ENCODE measurements at regions not wholly inside any gene's neighbourhood (a gene's known extent, or its start where the extent isn't known, plus 50 kb on each side); places are given as distances from the start of the nearest gene placed in this dataset.

DNA sequence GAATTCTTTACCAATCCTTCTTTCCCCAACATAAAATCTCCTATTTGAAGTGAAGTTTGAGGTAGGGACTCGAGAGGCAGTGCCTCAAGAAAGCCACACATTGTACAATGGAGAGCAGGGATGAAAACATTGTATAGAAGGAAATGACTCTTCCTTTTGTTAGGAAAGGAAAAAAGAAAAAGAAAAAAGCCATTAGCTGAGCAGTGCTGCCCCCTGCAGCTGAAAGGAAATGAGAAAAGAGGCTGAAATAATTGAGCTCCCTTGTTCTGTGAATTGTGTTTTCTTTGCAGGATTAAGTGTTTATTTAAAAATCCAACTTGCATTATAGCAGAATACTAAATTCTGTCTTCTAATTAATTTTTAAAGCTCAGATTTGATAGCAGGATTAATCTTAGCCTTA lies 162.9 kb upstream of the SASH1 start:
- H3K27me3 ChIP-seq (ENCODE audit: low read length), result no peaks in the 10 kb centered on the region
- no peaks in the 10 kb centered on the region for H3K4me1 ChIP-seq (ENCODE audit: low read length)
- H4K20me1 ChIP-seq (ENCODE audit: insufficient read depth, low read depth, low read length), result no peaks in the 10 kb centered on the region
- peak; percentile 66 for DNase-seq
- H3K36me3 ChIP-seq (ENCODE audit: insufficient read depth, low read length), result no peaks in the 10 kb centered on the region
- H3K79me2 ChIP-seq (ENCODE audit: low read length), result no peaks in the 10 kb centered on the region
- H3K4me3 ChIP-seq (ENCODE audit: low read length), result no peak overlapping the region
- no peak overlapping the region for H3K4me2 ChIP-seq (ENCODE audit: low read depth, low read length, poor library complexity, severe bottlenecking)
- H3K9ac ChIP-seq (ENCODE audit: low read length), result no peak overlapping the region
- H3K9me2 ChIP-seq (replicated peaks; ENCODE audit: insufficient read depth, low read length), result no peaks in the 10 kb centered on the region
- H3K9me3 ChIP-seq (ENCODE audit: low read length), result no peaks in the 10 kb centered on the region
- no peak overlapping the region for H2AFZ ChIP-seq (ENCODE audit: low read length)
- no peak overlapping the region for H3K27ac ChIP-seq (ENCODE audit: low read length)

DNA sequence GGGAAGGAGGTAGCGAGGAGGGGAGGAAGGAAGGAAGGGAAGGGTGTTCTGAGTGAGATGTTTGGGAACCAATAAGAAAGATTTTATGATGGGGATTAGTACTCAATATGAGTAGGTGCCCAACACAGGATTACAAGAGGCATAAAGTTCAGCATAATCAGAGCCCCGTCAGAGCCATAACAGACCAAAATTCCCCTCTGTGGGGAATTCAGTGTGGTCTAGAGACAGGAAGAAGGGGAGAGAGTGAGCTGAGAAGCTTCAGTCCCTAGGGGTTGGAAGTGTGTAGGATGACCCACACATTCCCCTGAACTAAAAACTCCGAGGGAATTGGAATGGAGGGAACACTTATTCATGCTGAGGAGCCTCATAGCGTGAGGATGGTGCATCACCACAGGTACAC lies 160.3 kb upstream of the SASH1 start:
- H3K4me3 ChIP-seq (ENCODE audit: low read length), result no peak overlapping the region
- H4K20me1 ChIP-seq (ENCODE audit: insufficient read depth, low read depth, low read length), result no peaks in the 10 kb centered on the region
- H3K9me3 ChIP-seq (ENCODE audit: low read length), result no peaks in the 10 kb centered on the region
- no peaks in the 10 kb centered on the region for H3K79me2 ChIP-seq (ENCODE audit: low read length)
- H3K9ac ChIP-seq (ENCODE audit: low read length), result no peak overlapping the region
- H3K36me3 ChIP-seq (ENCODE audit: insufficient read depth, low read length), result no peaks in the 10 kb centered on the region
- no peak overlapping the region for H3K4me2 ChIP-seq (ENCODE audit: low read depth, low read length, poor library complexity, severe bottlenecking)
- H3K27ac ChIP-seq (ENCODE audit: low read length), result no peak overlapping the region
- H2AFZ ChIP-seq (ENCODE audit: low read length), result no peak overlapping the region
- H3K27me3 ChIP-seq (ENCODE audit: low read length), result no peaks in the 10 kb centered on the region
- H3K9me2 ChIP-seq (replicated peaks; ENCODE audit: insufficient read depth, low read length), result no peaks in the 10 kb centered on the region
- no peak for DNase-seq
- H3K4me1 ChIP-seq (ENCODE audit: low read length), result no peaks in the 10 kb centered on the region

DNA sequence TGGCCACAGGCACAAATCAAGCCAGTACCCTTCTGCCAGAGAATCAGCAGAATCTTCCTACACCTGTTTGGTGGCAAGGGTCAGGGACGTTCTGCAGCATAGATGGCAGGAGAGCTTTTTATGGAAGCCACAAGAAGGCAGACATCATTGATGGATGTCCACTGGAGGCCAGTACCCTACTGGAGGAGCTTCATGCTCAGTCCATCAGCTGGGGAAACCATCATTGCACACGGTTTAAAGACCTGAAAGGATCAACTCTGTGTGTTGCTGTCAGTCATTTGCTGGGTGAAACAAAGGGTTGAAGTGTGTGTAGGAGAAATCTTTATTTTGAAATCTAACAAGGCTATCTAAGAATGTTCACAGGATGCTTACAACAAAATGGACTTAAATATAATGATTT lies 158.9 kb upstream of the SASH1 start:
- no peaks in the 10 kb centered on the region for H3K9me3 ChIP-seq (ENCODE audit: low read length)
- no peaks in the 10 kb centered on the region for H3K79me2 ChIP-seq (ENCODE audit: low read length)
- no peaks in the 10 kb centered on the region for H3K27me3 ChIP-seq (ENCODE audit: low read length)
- DNase-seq, result no peak
- H3K36me3 ChIP-seq (ENCODE audit: insufficient read depth, low read length), result no peaks in the 10 kb centered on the region
- no peak overlapping the region for H3K9ac ChIP-seq (ENCODE audit: low read length)
- no peaks in the 10 kb centered on the region for H4K20me1 ChIP-seq (ENCODE audit: insufficient read depth, low read depth, low read length)
- no peak overlapping the region for H3K4me3 ChIP-seq (ENCODE audit: low read length)
- H2AFZ ChIP-seq (ENCODE audit: low read length), result no peak overlapping the region
- no peaks in the 10 kb centered on the region for H3K9me2 ChIP-seq (replicated peaks; ENCODE audit: insufficient read depth, low read length)
- no peaks in the 10 kb centered on the region for H3K4me1 ChIP-seq (ENCODE audit: low read length)
- H3K4me2 ChIP-seq (ENCODE audit: low read depth, low read length, poor library complexity, severe bottlenecking), result no peak overlapping the region
- H3K27ac ChIP-seq (ENCODE audit: low read length), result no peak overlapping the region

DNA sequence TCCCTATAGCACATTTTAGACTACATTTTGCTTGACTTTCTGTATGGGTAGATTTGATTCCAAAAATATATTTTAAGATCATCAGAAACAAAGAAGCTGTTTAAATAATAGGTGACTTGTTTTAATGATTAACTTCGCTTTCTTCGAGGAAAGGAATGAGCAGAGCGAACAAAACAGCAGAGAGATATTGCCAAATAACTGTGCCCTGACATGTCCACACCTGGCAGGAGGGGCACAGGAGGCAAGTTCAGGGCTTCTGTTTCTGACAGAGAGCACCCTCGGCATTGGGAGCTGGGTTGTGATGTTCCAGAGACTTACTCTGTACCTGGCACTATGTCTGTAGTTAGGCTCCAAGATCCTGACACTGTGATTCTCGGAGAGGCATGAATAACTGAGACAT lies 155.7 kb upstream of the SASH1 start:
- H4K20me1 ChIP-seq (ENCODE audit: insufficient read depth, low read depth, low read length), result no peaks in the 10 kb centered on the region
- no peaks in the 10 kb centered on the region for H3K27me3 ChIP-seq (ENCODE audit: low read length)
- H3K9me2 ChIP-seq (replicated peaks; ENCODE audit: insufficient read depth, low read length), result no peaks in the 10 kb centered on the region
- H3K4me1 ChIP-seq (ENCODE audit: low read length), result no peaks in the 10 kb centered on the region
- H3K79me2 ChIP-seq (ENCODE audit: low read length), result no peaks in the 10 kb centered on the region
- no peak overlapping the region for H3K4me2 ChIP-seq (ENCODE audit: low read depth, low read length, poor library complexity, severe bottlenecking)
- H3K4me3 ChIP-seq (ENCODE audit: low read length), result no peak overlapping the region
- H3K36me3 ChIP-seq (ENCODE audit: insufficient read depth, low read length), result no peaks in the 10 kb centered on the region
- H3K9me3 ChIP-seq (ENCODE audit: low read length), result no peaks in the 10 kb centered on the region
- H3K27ac ChIP-seq (ENCODE audit: low read length), result no peak overlapping the region
- H3K9ac ChIP-seq (ENCODE audit: low read length), result no peak overlapping the region
- DNase-seq, result no peak
- no peak overlapping the region for H2AFZ ChIP-seq (ENCODE audit: low read length)

DNA sequence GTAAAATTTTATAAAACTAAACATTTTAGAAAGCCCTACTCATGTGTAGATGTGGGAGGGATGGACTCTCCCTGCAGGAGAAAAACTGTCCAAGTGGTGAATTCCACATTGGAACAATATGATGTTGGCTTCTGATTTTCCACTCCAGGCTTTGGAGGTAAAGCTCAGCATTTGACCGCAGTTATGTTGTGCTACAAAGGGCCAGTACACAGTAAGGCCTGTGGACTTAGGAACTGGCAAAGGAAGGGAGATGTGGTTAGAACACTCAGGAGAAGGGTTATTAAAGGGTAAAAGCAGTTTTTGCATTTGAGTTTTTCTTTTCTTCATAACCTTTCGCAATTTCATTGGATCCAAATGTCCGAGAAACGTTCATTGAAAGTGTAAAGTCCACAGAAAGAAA lies 150.3 kb upstream of the SASH1 start:
- no peak overlapping the region for H3K9ac ChIP-seq (ENCODE audit: low read length)
- H4K20me1 ChIP-seq (ENCODE audit: insufficient read depth, low read depth, low read length), result 0 out of 2 replicates have a peak, but pooled peaks cover 4% of the 10 kb centered on the region
- no peak overlapping the region for H2AFZ ChIP-seq (ENCODE audit: low read length)
- H3K4me2 ChIP-seq (ENCODE audit: low read depth, low read length, poor library complexity, severe bottlenecking), result no peak overlapping the region
- no peaks in the 10 kb centered on the region for H3K9me2 ChIP-seq (replicated peaks; ENCODE audit: insufficient read depth, low read length)
- H3K79me2 ChIP-seq (ENCODE audit: low read length), result no peaks in the 10 kb centered on the region
- no peak overlapping the region for H3K4me3 ChIP-seq (ENCODE audit: low read length)
- H3K9me3 ChIP-seq (ENCODE audit: low read length), result no peaks in the 10 kb centered on the region
- H3K4me1 ChIP-seq (ENCODE audit: low read length), result no peaks in the 10 kb centered on the region
- H3K36me3 ChIP-seq (ENCODE audit: insufficient read depth, low read length), result no peaks in the 10 kb centered on the region
- DNase-seq, result no peak
- no peak overlapping the region for H3K27ac ChIP-seq (ENCODE audit: low read length)
- no peaks in the 10 kb centered on the region for H3K27me3 ChIP-seq (ENCODE audit: low read length)

DNA sequence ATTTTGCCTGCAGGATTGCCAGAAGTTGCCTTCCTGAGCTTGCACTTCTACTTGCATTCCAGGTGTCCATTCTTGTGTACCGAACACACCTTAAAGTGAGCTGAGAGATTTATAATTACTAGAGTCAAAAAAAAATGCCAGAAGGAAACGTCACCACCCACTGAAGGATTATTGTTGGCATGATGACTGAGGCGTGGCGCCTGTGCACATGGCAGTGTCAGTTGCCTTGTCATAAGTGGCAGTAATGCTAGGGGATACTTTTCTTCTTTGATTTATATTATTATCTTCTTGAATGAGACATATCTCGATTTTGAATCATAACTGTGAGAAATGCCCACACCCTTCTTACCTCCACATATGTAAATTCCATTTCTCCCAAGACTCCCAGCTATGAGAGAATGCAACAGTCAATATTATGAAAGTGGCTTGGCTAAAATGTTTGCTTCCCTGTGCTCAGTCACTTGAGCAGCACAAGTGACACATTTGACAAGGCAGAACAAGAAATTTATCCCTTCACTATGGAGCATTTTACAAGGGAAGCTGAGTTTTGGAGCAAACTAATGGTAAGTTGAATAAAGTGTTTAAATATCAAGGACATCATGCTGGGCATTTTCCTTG lies 149.5 kb upstream of the SASH1 start:
- Histone ChIP-seq H3K79me2 (ENCODE audit: low read length) (no peaks in the 10 kb centered on the region), H3K4me2 (ENCODE audit: low read depth, low read length, poor library complexity, severe bottlenecking) (no peak overlapping the region), H3K27ac (ENCODE audit: low read length) (no peak overlapping the region), H3K36me3 (ENCODE audit: insufficient read depth, low read length) (no peaks in the 10 kb centered on the region), H3K4me3 (ENCODE audit: low read length) (no peak overlapping the region), H2AFZ (ENCODE audit: low read length) (no peak overlapping the region), H3K9ac (ENCODE audit: low read length) (no peak overlapping the region), H4K20me1 (ENCODE audit: insufficient read depth, low read depth, low read length) (0 out of 2 replicates have a peak, but pooled peaks cover 4% of the 10 kb centered on the region), H3K9me3 (ENCODE audit: low read length) (no peaks in the 10 kb centered on the region), H3K9me2 (replicated peaks; ENCODE audit: insufficient read depth, low read length) (no peaks in the 10 kb centered on the region), H3K4me1 (ENCODE audit: low read length) (no peaks in the 10 kb centered on the region), H3K27me3 (ENCODE audit: low read length) (no peaks in the 10 kb centered on the region)
- no peak for DNase-seq

DNA sequence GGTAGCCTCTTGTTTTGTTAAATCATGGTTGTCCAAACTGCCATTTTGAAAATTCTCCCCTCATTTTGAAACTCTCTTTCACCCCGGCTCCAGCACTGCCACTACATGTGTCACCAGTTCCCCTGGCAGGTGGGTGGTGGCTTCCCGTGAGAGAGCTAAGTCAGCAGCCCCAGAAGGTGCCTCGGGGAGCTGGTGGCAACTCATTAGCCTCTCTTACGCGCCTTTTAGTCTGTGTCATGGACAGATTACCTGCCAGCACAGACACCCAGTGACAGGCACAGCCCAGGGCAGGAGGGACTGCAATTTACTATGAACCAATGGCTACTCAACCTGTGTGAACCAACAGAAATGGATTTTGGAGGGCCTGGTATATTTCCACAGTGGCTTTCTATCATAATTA lies 147.1 kb upstream of the SASH1 start:
- Histone ChIP-seq H2AFZ (ENCODE audit: low read length) (no peak overlapping the region), H3K9ac (ENCODE audit: low read length) (no peak overlapping the region), H3K4me1 (ENCODE audit: low read length) (no peaks in the 10 kb centered on the region), H3K27ac (ENCODE audit: low read length) (no peak overlapping the region), H3K9me2 (replicated peaks; ENCODE audit: insufficient read depth, low read length) (no peaks in the 10 kb centered on the region), H3K4me2 (ENCODE audit: low read depth, low read length, poor library complexity, severe bottlenecking) (no peak overlapping the region), H3K4me3 (ENCODE audit: low read length) (no peak overlapping the region), H3K36me3 (ENCODE audit: insufficient read depth, low read length) (no peaks in the 10 kb centered on the region), H3K27me3 (ENCODE audit: low read length) (no peaks in the 10 kb centered on the region), H3K79me2 (ENCODE audit: low read length) (no peaks in the 10 kb centered on the region), H4K20me1 (ENCODE audit: insufficient read depth, low read depth, low read length) (0 out of 2 replicates have a peak, but pooled peaks cover 4% of the 10 kb centered on the region), H3K9me3 (ENCODE audit: low read length) (no peaks in the 10 kb centered on the region)
- DNase-seq, result no peak

DNA sequence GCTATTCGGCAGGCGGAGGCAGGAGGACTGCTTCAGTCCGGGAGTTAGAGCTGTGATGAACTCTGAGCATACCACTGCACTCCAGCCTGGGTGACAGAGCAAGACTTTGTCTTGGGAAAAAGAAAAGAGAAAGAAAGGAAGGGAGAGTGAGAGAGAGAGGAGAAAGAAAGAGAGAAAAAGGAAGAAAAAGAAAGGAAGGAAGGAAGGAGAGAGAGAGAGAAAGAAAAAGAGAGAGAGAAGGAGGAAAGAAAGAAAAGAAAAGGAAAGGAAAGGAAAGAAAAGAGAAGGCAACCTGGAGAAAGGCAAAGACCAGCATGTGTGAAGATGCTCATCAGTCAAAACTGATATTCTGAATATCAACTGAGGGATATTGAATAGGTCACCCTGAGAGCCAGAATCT lies 143.1 kb upstream of the SASH1 start:
- no peak overlapping the region for H3K9ac ChIP-seq (ENCODE audit: low read length)
- H3K9me2 ChIP-seq (replicated peaks; ENCODE audit: insufficient read depth, low read length), result no peaks in the 10 kb centered on the region
- H3K36me3 ChIP-seq (ENCODE audit: insufficient read depth, low read length), result no peaks in the 10 kb centered on the region
- DNase-seq, result no peak
- no peak overlapping the region for H3K4me2 ChIP-seq (ENCODE audit: low read depth, low read length, poor library complexity, severe bottlenecking)
- no peak overlapping the region for H3K4me3 ChIP-seq (ENCODE audit: low read length)
- H3K79me2 ChIP-seq (ENCODE audit: low read length), result no peaks in the 10 kb centered on the region
- H3K9me3 ChIP-seq (ENCODE audit: low read length), result no peaks in the 10 kb centered on the region
- no peak overlapping the region for H2AFZ ChIP-seq (ENCODE audit: low read length)
- no peaks in the 10 kb centered on the region for H3K27me3 ChIP-seq (ENCODE audit: low read length)
- H3K27ac ChIP-seq (ENCODE audit: low read length), result no peak overlapping the region
- H3K4me1 ChIP-seq (ENCODE audit: low read length), result peaks cover 11% of the 10 kb centered on the region
- peaks cover 15% of the 10 kb centered on the region; the same call in 1 of the 2 replicates for H4K20me1 ChIP-seq (ENCODE audit: insufficient read depth, low read depth, low read length)

DNA sequence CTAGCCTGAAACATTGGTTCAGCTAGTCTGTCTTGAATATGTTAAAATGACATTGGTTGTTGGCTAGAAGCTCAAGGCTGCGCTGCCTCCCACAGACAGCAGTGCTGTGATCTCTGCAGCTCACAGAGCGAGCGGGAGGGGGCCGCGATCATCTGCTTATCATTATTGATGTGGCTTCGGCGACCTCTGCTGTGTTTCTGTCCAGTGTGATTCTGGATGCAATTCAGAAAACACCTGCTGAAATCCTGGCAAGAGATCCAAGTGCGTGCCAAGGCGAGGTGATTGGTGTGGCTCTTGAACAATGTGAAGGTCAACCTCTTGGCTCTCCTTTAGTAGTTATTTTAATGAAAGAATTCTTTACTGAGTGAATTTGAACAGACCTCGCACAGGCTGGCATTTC lies 142.3 kb upstream of the SASH1 start:
- no peak overlapping the region for H2AFZ ChIP-seq (ENCODE audit: low read length)
- peaks cover 16% of the 10 kb centered on the region; the same call in 1 of the 2 replicates for H4K20me1 ChIP-seq (ENCODE audit: insufficient read depth, low read depth, low read length)
- no peaks in the 10 kb centered on the region for H3K36me3 ChIP-seq (ENCODE audit: insufficient read depth, low read length)
- H3K9ac ChIP-seq (ENCODE audit: low read length), result no peak overlapping the region
- H3K4me3 ChIP-seq (ENCODE audit: low read length), result no peak overlapping the region
- H3K9me3 ChIP-seq (ENCODE audit: low read length), result no peaks in the 10 kb centered on the region
- no peaks in the 10 kb centered on the region for H3K9me2 ChIP-seq (replicated peaks; ENCODE audit: insufficient read depth, low read length)
- no peaks in the 10 kb centered on the region for H3K27me3 ChIP-seq (ENCODE audit: low read length)
- no peak overlapping the region for H3K4me2 ChIP-seq (ENCODE audit: low read depth, low read length, poor library complexity, severe bottlenecking)
- DNase-seq, result no peak
- H3K4me1 ChIP-seq (ENCODE audit: low read length), result peaks cover 15% of the 10 kb centered on the region
- H3K79me2 ChIP-seq (ENCODE audit: low read length), result no peaks in the 10 kb centered on the region
- H3K27ac ChIP-seq (ENCODE audit: low read length), result no peak overlapping the region
